ENCODE measurements at regions not wholly inside any gene's neighbourhood (a gene's known extent, or its start where the extent isn't known, plus 50 kb on each side); places are given as distances from the start of the nearest gene placed in this dataset.
"Not testable (repeated sequence)": the region's sequence is repeated elsewhere in the genome, so short reads cannot be mapped to it uniquely, and the experiment has no call there.

DNA sequence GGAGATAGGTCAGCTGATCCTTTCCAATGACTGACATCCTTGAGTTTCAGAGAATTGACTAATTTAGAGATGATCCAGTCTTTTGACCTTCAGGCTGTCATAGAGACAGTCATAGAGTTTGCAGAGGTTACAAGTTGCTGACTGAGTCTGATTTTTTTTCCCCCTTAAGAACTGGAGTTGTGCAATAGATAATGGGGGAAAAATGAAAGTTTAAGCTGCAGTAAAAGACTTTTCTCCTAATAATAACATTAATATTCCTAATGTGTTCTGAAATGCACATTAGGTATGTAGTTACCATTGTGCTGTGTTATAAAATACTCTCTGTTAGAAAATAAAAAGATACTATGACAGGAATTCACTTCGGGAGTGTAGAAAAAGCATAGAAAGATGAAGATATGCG, 876.9 kb upstream of the RAG2 start:
- intact Hi-C loops (cut with micrococcal nuclease): no loop called here

DNA sequence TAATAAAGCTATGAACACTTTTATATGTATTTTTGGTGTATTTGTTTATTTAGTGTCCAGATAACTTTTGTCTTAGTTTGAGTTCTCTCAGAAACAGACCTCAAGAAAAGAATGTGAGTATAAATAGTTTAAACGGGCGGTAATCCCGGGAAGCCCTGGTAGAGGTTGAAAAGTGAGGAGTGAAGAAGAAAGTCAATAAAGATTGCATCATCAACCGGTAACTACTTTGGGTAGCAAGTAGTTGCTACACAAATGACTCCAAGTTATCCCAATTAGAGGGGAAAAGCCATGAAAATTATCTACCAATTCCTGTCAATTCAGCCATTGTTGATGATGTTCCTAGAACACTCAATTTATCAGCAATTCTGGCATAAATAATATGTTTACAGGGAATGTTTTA, 870.3 kb upstream of the RAG2 start:
- intact Hi-C loops (cut with micrococcal nuclease): no loop called here

DNA sequence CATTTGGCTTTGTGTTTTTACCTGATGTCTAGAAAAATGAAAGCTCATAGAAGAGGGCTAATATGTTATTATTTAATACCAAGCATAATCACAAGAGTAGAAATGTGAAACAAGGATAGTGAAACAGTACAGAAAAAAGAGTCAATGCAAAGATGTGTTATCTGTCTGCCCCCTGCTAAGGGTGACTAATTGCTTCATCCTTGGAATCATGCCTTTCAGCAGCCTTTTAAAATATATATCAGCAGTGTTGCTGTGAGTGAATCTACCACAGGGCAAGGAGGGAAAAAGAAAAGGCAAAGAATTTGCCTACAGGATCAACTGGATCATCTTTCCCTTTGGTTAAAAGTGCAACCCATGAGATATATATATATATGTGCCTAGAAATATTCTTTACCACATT, 867.2 kb upstream of the RAG2 start:
- intact Hi-C loops (cut with micrococcal nuclease): no loop called here

DNA sequence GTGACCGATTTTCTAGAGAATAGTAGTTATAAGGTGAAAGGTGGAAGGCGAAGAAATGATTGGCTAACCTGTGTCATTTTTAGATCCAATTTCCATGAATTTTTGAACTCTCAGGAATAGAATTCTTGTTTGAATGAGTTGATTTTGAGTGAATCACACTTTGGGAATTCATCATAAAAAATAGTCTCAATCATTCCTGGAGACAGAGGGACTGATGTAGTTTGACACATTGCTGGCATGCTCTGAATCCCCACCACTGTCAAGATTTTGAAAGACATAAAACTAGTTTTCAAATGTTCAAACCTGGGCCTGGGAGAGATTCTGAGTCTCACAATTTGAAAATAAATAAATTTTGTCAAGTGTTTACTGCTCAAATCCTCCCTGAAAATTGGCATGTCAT, 861.4 kb upstream of the RAG2 start:
- intact Hi-C loops (cut with micrococcal nuclease): no loop called here

DNA sequence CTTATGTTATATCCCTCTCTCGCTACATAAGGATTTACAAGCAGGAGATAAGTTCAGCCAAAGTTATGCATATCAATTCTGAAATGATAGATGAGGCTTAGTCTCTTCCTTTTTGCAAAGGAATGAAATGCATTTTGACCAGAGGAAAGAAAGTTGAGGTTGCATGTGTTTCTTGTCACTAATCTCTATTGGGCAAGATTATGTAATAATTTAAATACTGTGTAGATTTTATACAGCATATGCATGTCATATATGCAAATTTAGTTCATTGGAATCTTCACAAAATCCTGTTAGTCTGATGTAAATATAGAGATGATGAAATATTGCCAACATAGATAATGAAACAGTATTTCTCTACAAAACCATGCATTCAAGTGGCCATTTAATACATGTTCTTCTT, 858.7 kb upstream of the RAG2 start:
- intact Hi-C loops (cut with micrococcal nuclease): no loop called here

DNA sequence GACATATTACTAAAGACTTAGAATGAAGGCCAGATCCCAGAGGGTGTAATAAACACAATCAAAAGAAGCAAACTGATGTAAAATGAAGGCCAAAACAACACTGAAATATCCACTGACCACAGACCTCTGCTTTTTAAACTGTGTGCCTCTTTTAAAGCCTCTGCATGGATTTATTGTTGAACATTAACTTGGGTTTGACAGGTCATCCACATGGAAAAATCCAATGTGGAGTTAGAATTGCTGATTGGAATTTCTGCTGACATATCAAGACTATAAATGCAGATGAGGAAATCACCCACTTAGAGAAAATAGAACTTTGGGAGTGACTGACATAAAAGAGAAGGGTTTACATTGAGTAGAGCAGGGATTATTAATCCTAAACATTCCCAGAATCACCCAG, 853.9 kb upstream of the RAG2 start:
- intact Hi-C loops (cut with micrococcal nuclease): no loop called here

DNA sequence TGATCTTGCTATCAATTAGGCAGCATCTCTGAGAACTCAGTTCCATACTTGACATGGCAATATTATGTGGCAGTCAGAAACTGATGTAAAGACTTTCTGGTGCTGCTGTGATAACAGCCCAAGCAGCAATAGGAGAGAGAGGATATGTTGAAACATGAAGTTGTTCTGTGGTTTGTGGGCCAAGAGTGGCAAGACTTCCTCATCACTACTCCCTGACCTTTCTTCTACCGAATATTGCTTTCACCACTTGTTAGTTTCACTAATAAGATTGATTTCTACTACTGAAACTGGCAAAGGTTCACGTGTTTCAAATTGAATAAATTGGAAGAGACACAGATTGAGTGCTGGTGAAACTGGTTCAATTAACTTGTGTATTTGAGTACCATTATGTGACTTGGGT, 852.6 kb upstream of the RAG2 start:
- intact Hi-C loops (cut with micrococcal nuclease): no loop called here

DNA sequence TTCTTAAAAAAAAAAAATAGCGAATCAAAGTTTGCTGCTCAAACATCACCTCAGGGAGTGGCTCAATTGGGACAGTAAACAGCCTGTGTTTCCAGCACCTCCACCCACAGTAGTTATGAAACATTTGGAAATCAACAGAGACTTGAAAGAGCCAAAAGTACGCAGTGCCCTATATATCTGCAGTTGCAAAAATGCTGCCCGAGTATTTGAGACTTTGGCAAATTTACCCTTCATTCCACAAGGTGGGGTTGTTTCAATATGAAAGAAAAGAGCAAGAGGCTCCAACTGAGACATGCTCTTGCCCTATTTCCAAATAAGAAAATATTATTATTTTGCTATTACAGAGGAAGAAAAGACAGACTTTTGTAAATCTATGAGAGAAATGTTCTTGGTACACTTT, 851.1 kb upstream of the RAG2 start:
- intact Hi-C loops (cut with micrococcal nuclease): no loop called here

DNA sequence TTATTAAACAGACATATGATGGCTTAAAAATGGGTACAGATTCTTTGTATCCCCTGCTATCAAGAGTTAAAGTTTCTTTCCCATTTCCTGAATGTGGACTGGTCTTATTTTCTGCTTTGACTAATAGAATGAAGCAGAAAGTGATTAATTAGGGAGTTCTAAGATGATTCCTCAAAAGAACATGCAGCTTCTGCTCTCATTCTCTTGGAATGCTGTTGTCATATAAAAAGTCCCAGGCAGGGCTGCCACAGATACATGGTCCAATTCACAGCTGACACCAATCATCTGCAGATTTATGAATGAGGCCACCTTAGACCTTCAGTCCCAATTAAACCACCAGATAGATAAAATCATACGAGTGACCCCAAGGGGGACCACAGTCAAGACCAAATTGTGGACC, 844.5 kb upstream of the RAG2 start:
- intact Hi-C loops (cut with micrococcal nuclease): no loop called here

DNA sequence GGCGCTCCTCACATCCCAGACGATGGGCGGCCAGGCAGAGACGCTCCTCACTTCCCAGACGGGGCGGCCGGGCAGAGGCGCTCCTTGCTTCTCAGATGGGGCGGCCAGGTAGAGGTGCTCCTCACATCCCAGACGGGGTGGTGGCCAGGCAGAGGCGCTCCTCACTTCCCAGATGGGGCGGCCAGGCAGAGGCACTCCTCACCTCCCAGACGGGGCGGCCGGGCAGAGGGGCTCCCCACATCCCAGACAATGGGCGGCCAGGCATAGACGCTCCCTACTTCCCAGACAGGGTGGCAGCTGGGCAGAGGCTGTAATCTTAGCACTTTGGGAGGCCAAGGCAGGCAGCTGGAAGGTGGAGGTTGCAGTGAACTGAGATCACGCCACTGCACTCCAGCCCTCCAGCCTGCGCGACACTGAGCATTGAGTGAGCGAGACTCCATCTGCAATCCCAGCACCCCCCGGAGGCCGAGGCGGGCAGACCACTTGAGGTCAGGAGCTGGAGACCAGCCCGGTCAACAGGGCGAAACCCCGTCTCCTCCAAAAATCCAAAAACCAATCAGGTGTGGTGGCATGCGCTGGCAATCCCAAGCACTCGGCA, 833.7 kb upstream of the RAG2 start:
- intact Hi-C loops (cut with micrococcal nuclease): not testable (repeated sequence)

DNA sequence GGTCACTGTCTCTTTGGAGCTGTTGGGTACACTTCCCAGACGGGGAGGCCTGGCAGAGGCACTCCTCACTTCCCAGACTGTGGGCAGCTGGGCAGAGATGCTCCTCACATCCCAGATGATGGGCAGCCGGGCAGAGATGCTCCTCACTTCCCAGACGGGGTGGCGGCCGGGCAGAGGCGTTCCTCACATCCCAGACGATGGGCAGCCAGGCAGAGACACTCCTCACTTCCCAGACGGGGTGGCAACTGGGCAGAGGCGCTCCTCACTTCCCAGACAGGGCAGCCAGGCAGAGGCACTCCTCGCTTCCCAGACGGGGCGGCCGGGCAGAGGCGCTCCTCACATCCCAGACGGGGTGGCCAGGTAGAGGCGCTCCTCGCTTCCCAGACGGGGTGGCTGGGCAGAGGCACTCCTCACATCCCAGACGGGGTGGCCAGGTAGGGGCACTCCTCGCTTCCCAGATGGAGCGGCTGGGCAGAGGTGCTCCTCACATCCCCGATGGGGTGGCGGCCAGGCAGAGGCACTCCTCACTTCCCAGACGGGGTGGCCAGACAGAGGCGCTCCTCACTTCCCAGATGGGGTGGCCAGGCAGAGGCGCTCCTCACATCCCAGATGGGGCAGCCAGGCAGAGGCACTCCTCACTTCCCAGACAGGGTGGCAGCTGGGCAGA, 833.1 kb upstream of the RAG2 start:
- intact Hi-C loops (cut with micrococcal nuclease): not testable (repeated sequence)

DNA sequence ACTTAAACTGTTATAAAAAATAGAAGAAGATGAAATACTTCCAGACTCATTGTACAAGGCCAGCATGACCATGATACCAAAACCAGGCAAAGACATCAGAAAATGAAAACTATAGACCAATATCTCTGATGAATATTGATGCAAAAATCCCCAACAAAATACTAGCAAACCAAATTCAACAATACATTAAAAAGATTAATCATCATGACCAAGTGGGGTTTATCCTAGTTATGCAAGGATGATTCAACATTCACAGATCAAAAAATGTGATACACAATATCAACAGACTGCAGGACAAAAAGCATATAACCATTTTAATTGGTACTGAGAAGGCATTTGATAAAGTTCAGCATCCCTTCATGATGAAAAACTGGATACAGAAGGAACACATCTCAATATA, 824.5 kb upstream of the RAG2 start:
- intact Hi-C loops (cut with micrococcal nuclease): no loop called here

DNA sequence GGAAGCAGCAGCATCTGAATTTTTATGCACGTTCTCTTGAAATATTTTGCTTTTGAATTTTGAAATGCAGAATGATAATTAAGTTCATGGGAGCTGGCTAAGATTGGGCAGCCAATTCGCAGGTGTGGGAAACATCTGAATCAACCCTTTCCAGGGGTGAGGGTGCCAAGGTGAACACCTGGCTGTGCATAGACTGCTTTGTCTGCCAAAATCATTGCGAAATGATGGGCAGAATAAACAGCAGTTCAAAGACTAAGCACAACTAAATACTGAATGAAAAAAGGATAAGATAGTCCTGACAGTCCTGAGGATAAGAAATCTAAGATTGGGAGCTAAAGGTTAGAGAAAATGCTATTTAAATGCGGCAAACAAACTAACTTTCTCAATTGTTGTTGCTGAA, 813.3 kb upstream of the RAG2 start:
- intact Hi-C loops (cut with micrococcal nuclease): no loop called here

DNA sequence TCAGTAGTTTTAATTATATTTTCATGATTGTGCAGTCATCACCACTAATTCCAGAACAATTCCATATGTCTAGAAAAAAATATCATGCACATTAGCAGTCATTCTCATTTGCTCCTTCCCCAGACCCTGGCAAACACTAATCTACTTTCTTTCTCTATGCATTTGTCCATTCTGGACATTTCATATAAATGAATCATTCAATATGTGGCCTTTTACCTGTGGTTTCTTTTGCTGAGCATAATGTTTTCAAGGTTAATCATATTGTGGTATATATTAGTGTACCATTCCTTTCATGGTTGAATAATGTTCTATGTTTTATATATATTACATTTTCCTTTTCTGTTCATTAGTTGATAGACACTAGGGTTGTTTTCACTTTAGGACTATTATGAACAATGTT, 811.1 kb upstream of the RAG2 start:
- intact Hi-C loops (cut with micrococcal nuclease): no loop called here

DNA sequence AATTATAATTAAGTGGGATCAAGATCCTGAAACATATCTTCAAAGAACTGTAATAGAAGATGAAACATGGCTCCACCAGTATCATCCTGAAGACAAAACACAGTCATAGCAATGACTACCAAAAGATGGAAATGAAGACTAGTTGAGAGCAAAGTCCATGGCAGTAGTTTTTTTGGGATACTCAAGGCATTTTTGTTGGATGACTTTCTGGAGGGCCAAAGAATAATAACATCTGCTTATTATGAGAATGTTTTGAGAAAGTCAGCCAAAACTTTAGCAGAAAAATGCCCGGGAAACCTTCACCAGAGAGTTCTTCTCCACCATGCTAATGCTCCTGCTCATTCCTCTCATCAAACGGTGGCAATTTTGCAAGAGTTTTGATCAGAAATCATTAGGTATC, 809.4 kb upstream of the RAG2 start:
- intact Hi-C loops (cut with micrococcal nuclease): no loop called here

DNA sequence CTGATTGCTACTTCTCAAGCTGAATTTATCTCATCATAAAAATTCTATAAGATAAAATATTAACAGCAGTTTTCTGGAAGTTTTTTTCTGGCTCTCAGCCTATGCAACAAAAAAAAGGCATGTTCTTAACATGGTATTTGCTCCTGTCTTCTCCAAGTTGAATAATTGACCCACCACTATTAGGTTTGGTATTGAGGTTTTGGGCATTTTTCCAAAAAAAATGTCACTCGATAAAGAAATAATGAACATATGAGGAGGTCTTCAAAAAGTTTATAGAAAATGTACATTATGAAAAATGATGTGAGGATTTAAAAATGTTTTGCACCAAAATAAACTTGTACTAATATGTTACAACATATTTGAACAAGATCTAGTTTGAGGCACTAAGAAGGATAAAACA, 808.6 kb upstream of the RAG2 start:
- intact Hi-C loops (cut with micrococcal nuclease): no loop called here

DNA sequence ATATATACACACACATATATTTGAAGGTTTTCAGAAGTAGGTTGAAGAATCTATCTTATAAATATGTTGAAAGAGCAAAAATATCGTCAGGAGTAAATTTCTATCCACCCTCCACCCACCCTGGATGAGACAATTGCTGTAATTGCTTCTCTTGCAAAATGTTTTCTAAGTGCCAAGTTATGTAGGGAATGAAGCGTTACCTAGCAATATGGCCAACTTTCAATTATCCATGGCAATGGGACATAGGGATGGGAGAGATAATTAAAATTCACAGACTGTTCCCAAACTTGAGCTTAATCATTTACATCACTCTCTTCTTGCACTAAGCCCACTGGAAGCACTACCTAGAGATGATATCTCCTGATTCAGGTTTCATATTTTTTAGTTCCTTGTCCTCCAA, 806.2 kb upstream of the RAG2 start:
- intact Hi-C loops (cut with micrococcal nuclease): no loop called here

DNA sequence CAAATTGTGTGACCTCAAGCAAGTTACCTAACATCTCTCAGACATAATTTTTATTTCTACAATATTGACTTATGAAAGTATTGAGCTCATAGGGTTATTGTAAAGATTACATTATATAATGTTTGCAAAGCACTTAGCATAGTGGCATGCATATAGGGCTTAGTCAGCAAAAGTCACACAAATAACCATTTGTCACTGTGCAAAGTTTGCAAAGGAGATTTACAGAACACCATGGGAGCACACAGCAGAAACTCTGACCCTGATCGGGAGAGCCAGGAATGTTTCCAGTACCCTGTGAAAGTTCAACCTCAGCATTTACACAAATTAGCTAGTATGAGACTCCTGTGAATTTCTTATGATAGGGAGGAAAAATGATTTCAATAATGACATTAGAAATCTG, 804.6 kb upstream of the RAG2 start:
- intact Hi-C loops (cut with micrococcal nuclease): no loop called here

DNA sequence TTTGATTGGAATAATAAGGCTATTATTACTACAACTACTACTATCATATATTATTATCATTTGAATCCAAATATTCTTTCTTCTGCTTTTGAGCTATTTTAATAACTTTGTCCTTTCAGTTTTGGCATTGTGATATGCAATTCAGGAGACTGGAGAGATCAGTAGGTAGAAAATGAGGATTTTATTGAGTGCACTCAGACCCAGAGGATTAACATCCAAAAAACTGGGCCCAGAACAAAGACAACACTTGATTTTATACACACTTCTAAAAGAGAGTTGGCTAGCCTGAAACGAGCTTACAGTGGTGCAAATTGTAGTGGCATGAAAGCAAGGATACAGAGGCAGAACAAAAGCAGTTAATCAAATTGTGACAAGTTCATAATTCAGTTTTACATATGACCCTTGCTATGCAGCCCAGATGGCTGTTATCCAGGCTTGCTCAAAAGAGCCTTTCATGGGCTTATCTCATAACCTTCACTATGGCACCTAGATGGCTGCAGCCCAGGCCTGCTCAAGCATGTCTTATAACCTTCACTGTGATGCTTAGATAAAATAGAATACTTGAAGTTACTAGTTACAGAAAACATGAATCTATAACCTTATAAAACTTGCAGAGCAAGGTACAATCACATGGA, 796.3 kb upstream of the RAG2 start:
- intact Hi-C loops (cut with micrococcal nuclease): no loop called here

DNA sequence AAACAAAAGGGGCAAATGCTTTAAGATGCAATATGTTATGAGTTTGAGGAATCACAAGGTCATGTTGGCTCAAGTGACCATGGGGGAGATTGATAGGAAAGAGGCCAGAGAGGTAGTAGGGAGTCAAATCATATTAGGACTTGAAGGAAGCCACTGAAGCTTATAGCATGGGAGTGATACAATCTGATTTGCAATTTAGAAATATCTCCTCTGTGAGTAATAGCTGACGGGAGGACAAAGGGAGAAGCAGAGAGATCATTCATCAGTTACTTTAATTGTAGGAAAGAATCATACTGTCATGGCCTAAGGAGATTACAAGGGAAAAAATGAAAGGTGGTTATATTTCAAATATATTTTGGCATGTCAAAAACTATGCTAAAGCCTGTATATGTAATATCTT, 793.6 kb upstream of the RAG2 start:
- intact Hi-C loops (cut with micrococcal nuclease): no loop called here

DNA sequence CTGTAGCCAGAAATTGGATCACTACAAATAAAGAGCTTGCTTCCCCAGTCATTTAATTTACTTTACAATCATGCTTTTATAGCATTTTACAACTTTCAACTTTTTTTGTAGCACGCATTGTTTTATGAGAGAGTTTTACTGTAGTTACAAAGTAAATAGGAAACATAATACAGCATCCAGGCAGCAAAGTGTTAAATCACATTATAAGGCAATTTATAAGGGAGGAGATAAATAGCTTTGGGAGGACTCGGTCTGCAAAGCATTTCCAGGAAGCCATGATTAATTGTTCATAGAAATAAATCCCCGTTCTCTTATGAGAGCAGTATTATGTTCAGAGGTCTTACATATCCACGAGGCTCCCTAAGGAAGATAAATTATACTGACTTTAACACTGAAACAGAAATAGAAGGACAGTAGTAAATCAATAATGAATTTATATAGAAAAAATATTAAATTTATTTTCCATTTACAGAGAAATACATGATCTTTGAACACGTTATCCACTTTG, 792.6 kb upstream of the RAG2 start:
- intact Hi-C loops (cut with micrococcal nuclease): no loop called here

DNA sequence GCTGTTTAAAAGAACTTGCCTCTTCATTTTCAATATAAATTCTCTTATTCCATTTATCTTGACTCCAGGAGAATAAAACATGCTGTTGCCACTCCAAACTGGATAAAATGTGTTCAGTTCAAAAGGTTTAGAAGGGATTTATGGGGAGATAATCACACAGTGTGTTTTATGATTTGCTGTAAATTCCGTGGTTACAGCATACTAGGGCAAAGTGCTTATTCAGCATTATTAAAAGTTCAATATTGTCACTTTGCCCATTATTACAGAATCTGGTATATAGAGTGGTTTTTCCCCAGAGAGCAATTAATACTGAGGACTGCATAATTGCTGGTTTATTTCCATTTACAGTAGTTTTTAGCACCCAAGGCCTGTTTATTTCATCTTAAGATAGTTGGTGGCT, 780.9 kb upstream of the RAG2 start:
- intact Hi-C loops (cut with micrococcal nuclease): no loop called here

DNA sequence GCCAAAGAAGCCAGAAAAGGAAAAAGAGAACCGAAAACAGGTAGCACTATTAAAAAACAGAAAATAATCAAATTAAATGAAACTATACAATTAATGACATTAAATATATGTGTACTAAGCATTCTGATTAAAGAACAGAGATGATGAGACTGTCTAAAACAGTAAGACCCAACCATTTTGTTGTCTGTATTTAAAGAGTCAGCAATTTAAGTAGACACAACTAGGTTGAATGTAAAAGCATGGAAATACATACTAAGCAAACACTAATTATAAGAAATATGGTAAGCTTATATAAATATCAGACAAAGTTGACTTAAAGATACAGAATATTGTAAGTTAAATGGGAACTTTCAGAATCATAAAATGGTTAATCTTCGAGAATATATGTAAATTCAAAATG, 774.6 kb upstream of the RAG2 start:
- intact Hi-C loops (cut with micrococcal nuclease): no loop called here

Measured in T-helper 2 cell treated with Interferon-gamma antibody and Interleukin-4, amounts not matched to agents 100 ng/mL and 5 ng/mL, for 36 hours (primary cell).